Heart right ventricle (tissue), 16 donors: ENCODE measurements at regions not wholly inside any gene's neighbourhood (a gene's known extent, or its start where the extent isn't known, plus 50 kb on each side); places are given as distances from the start of the nearest gene placed in this dataset.

Source experiments
- ATAC-seq, 8 donors: fragments of 200-7000 bp; cut with Tn5 transposase; one replicate each; pipeline ENCODE4 v1.9.1; 2020; ENCODE audit warnings: mild to moderate bottlenecking in 8 of 8, moderate library complexity in 8 of 8, moderate number of reproducible peaks in 1 of 8
- DNase-seq, 2 donors: peaks; one replicate each; pipeline ENCODE4 v3.0.0-alpha.2; 2020
- H3K27ac ChIP-seq, 10 donors: fragments of 200-600 bp; sonication (generic) in 2 of 10; one replicate each; pipeline versions ENCODE4 v1.5.0 to v1.8.0; 2020 to 2022; ENCODE audit warnings: mild to moderate bottlenecking in 3 of 10
- H3K27me3 ChIP-seq, 7 donors: fragments of 200-600 bp; one replicate each; pipeline ENCODE4 v1.8.0; 2021 to 2022; ENCODE audit warnings: mild to moderate bottlenecking in 2 of 7
- H3K36me3 ChIP-seq, 9 donors: fragments of 200-600 bp; sonication (generic) in 1 of 9; one replicate each; pipeline versions ENCODE4 v1.5.0 to v1.8.0; 2020 to 2022; ENCODE audit warnings: mild to moderate bottlenecking in 2 of 9
- H3K4me1 ChIP-seq, 9 donors: fragments of 200-600 bp; sonication (generic) in 1 of 9; one replicate each; pipeline versions ENCODE4 v1.5.0 to v1.8.0; 2020 to 2022; ENCODE audit warnings: mild to moderate bottlenecking in 4 of 9
- H3K4me3 ChIP-seq, 10 donors: fragments of 200-600 bp; sonication (generic) in 2 of 10; one replicate each; pipeline versions ENCODE4 v1.5.0 to v1.8.0; 2020 to 2022; ENCODE audit warnings: mild to moderate bottlenecking in 7 of 10, moderate library complexity in 2 of 10
- H3K9me3 ChIP-seq, 11 donors: fragments of 200-600 bp in 10 of 11; sonication (generic) in 2 of 11; one replicate each; pipeline versions ENCODE4 v1.5.0 to v1.8.0; 2013 to 2022; ENCODE audit warnings: mild to moderate bottlenecking in 2 of 11, control low read depth in 1 of 11, moderate library complexity in 1 of 11
- WGBS, 2 donors: extraction: QIAGEN DNeasy Blood & Tissue Kit; methylation state at CpG; one replicate each; pipeline ENCODE4 v1.1.7; 2013; ENCODE audit warnings: inconsistent platforms in 1 of 2; 5-methylcytosine and 5-hydroxymethylcytosine counted together
- intact Hi-C, 10 donors: fragments of 100-400 bp; cut with DNase I; formaldehyde crosslinking; loops; one replicate each; pipeline versions ENCODE4 v1.11.1 to v1.14.2; 2022
- TF ChIP-seq, protein P1 (sequence below), 9 donors: fragments of 200-600 bp; sonication (generic) in 2 of 9; IDR thresholded peaks; one replicate each; pipeline versions ENCODE4 v1.5.0 to v1.8.0; 2021 to 2022; ENCODE audit warnings: antibody characterized with exemption in 9 of 9, mild to moderate bottlenecking in 5 of 9, moderate library complexity in 1 of 9
- donor health status: Arrhythmogenic right ventricular cardiomyopathy.
- donor health status: ischemic (EF 13 %, LVEDD 7.1; RV severe dilation, severe dysfunction).
- donor health status: healthy with polysubstance abuse.
- donor health status: DM: no; HTN: yes; CAD: no.
- donor health status: DM: no; HTN: no; CAD: no.
- donor health status: ischemic (EF 25% LVEDD 6.9; RV normal size, moderate dysfunction).
- donor health status: ischemic (EF 25% LVEDD 5.7; RV mildly dilated, moderate dysfunction).
- donor health status: healthy.
- donor health status: DM: yes; HTN: yes; CAD: no.
- donor health status: Ischemic cardiomyopathy.
- donor health status: ischemic (EF 35%, LVEDD 5.7; RV mildly dilated, moderate dysfunction).
- donor health status: nonischemic (EF 11% LVEDD 7.7; RV severe dilation, severe dysfunction).
- donor health status: DM: yes; HTN: yes; CAD: no.
- donor health status: PGD.
- donor health status: ischemic (EF 29% LVEDD 5.4; RV normal size, mild dysfunction).
- donor health status: nonischemic (EF 23%, LVEDD 6.1; RV moderate dilation, normal function).

DNA sequence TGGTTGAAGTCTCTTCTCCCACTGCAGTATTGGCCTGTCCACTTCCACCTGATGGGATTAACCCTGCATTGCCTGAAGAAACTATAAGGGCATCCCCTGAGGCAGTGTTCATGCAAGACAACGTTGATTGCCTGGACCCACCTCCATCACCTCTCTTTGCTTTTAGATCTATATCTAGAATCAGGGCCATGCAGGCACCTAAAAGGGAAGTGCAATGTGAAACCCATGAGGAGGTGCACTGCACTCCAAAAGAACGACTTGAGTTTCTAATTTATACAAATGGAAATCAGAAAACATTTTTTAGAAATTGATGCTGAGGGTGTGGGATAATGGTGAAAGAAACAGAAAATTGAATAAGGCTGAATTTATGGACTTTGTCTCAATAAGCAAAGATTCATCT, 694.4 kb downstream of the TRAM1L1 start:
- Histone ChIP-seq H3K4me3 (no peak overlapping the region), H3K4me1 (no peaks in the 10 kb centered on the region), H3K27me3 (no peaks in the 10 kb centered on the region), H3K36me3 (no peaks in the 10 kb centered on the region), H3K27ac (no peak overlapping the region), H3K9me3 (no peaks in the 10 kb centered on the region)
- DNase-seq (no peak), ATAC-seq (no peak)
- intact Hi-C loops, result no loop called here
- TF ChIP-seq, protein P1, sequence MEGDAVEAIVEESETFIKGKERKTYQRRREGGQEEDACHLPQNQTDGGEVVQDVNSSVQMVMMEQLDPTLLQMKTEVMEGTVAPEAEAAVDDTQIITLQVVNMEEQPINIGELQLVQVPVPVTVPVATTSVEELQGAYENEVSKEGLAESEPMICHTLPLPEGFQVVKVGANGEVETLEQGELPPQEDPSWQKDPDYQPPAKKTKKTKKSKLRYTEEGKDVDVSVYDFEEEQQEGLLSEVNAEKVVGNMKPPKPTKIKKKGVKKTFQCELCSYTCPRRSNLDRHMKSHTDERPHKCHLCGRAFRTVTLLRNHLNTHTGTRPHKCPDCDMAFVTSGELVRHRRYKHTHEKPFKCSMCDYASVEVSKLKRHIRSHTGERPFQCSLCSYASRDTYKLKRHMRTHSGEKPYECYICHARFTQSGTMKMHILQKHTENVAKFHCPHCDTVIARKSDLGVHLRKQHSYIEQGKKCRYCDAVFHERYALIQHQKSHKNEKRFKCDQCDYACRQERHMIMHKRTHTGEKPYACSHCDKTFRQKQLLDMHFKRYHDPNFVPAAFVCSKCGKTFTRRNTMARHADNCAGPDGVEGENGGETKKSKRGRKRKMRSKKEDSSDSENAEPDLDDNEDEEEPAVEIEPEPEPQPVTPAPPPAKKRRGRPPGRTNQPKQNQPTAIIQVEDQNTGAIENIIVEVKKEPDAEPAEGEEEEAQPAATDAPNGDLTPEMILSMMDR (IDR thresholded peaks at IDR 0.05), result no peak
- WGBS, 2 donors, result 53 to 66% methylated on average over 2 of the region's 2 CpGs

DNA sequence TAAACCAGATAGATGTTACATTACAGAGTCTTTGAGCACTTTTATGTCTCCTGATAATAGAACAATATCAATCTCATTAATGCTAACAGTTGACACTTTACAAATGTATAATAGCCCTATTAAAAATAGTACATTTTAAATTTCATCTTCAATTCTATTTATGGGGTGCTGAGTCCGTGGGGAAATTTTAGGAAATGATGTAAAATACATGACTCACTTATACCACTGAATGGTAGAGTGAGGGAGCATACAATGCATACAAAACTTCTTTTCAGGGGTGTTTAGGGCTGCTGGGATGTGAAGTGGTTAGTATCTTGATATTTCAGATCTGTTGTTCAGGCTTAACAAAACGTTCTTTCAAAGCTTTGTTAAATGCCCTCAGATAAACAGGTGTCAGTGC, 696.2 kb downstream of the TRAM1L1 start:
- ATAC-seq (no peak), DNase-seq (no peak)
- Histone ChIP-seq H3K36me3 (no peaks in the 10 kb centered on the region), H3K27ac (no peak overlapping the region), H3K4me3 (no peak overlapping the region), H3K27me3 (no peaks in the 10 kb centered on the region), H3K9me3 (no peaks in the 10 kb centered on the region), H3K4me1 (no peaks in the 10 kb centered on the region)
- TF ChIP-seq, protein P1 (IDR thresholded peaks at IDR 0.05), result no peak
- 34 to 41% methylated on average over 2 of the region's 2 CpGs for WGBS, 2 donors
- intact Hi-C loops, result no loop called here

GRCh38 chr4:116387937-116388474, 697.4 kb downstream of the TRAM1L1 start:
- H3K4me3 ChIP-seq, result no peak overlapping the region
- DNase-seq (no peak), ATAC-seq (no peak)
- intact Hi-C loops, result no loop called here
- no peak overlapping the region for H3K27ac ChIP-seq
- no peaks in the 10 kb centered on the region for H3K36me3 ChIP-seq
- H3K27me3 ChIP-seq, result no peaks in the 10 kb centered on the region
- WGBS, 2 donors, result 44 to 52% methylated on average over 2 of the region's 2 CpGs
- no peaks in the 10 kb centered on the region for H3K4me1 ChIP-seq
- H3K9me3 ChIP-seq, result no peaks in the 10 kb centered on the region
- TF ChIP-seq, protein P1 (IDR thresholded peaks at IDR 0.05), result no peak

- ATAC-seq (no peak), DNase-seq (no peak)
- no peak overlapping the region for H3K27ac ChIP-seq
- no peak overlapping the region for H3K4me3 ChIP-seq
- TF ChIP-seq, protein P1 (IDR thresholded peaks at IDR 0.05), result no peak
- no peaks in the 10 kb centered on the region for H3K36me3 ChIP-seq
- 46 to 57% methylated on average over 1 of the region's 1 CpG for WGBS, 2 donors
- H3K27me3 ChIP-seq, result no peaks in the 10 kb centered on the region
- intact Hi-C loops, result no loop called here
- H3K4me1 ChIP-seq, result no peaks in the 10 kb centered on the region
- H3K9me3 ChIP-seq, result no peaks in the 10 kb centered on the region
Observed at GRCh38 chr4:116386856-116387255, 698.5 kb downstream of the TRAM1L1 start.
